DND-41 (cell line): ENCODE measurements at regions not wholly inside any gene's neighbourhood (a gene's known extent, or its start where the extent isn't known, plus 50 kb on each side); places are given as distances from the start of the nearest gene placed in this dataset.

Source experiments
- ATAC-seq: fragments of 200-7000 bp; cut with Tn5 transposase; 3 replicates; pipeline ENCODE4 v1.9.1; 2021; ENCODE audit warnings: low read depth; ENCODE audit not compliant: insufficient read depth
- DNase-seq: peaks from one replicate; pipeline ENCODE4 v3.0.0-alpha.2; 2020
- H2AFZ ChIP-seq: 2 replicates; pipeline ENCODE4 v1.6.0; 2012; ENCODE audit warnings: low read depth, low read length
- H3K27ac ChIP-seq: 2 replicates; pipeline ENCODE4 v1.5.1; 2012; ENCODE audit warnings: low read length, inconsistent platforms
- H3K27me3 ChIP-seq: fragments of 200-600 bp; sonication (generic); 2 replicates; pipeline ENCODE4 v1.6.0; 2012; ENCODE audit warnings: low read length, mild to moderate bottlenecking, inconsistent platforms; ENCODE audit not compliant: insufficient read depth, poor library complexity
- H3K36me3 ChIP-seq: 2 replicates; pipeline ENCODE4 v1.5.1; 2012; ENCODE audit warnings: low read length, inconsistent platforms; ENCODE audit not compliant: insufficient read depth
- H3K4me1 ChIP-seq: 2 replicates; pipeline ENCODE4 v1.5.1; 2012; ENCODE audit warnings: mild to moderate bottlenecking, low read length; ENCODE audit not compliant: insufficient read depth
- H3K4me2 ChIP-seq: 2 replicates; pipeline ENCODE4 v1.6.0; 2012; ENCODE audit warnings: mild to moderate bottlenecking, moderate library complexity, low read length, inconsistent platforms; ENCODE audit not compliant: insufficient read depth
- H3K4me3 ChIP-seq, 2 experiments: fragments of 200-600 bp in 1 of 2; shearing (Covaris generic) in 1 of 2; 2 replicates each; pipeline ENCODE4 v1.5.1; 2012 to 2016; ENCODE audit warnings: inconsistent platforms in 2 of 2, low read length in 2 of 2, mild to moderate bottlenecking in 2 of 2, low read depth in 1 of 2, moderate library complexity in 1 of 2
- H3K79me2 ChIP-seq: 2 replicates; pipeline ENCODE4 v1.6.0; 2012; ENCODE audit warnings: low read length, inconsistent platforms; ENCODE audit not compliant: insufficient read depth
- H3K9ac ChIP-seq: 2 replicates; pipeline ENCODE4 v1.6.0; 2012; ENCODE audit warnings: low read depth, mild to moderate bottlenecking, inconsistent platforms, low read length, moderate library complexity
- H3K9me3 ChIP-seq: 2 replicates; pipeline ENCODE4 v1.5.1; 2012; ENCODE audit warnings: low read length, moderate library complexity, mild to moderate bottlenecking, inconsistent platforms; ENCODE audit not compliant: insufficient read depth, severe bottlenecking
- H4K20me1 ChIP-seq: 2 replicates; pipeline ENCODE4 v1.6.0; 2012; ENCODE audit warnings: low read length; ENCODE audit not compliant: insufficient read depth
- EZH2 ChIP-seq: IDR thresholded peaks from 3 replicates; pipeline ENCODE4 v1.6.1; 2012; ENCODE audit warnings: borderline replicate concordance, low read depth, mild to moderate bottlenecking, moderate library complexity, low read length, inconsistent platforms; ENCODE audit not compliant: severe bottlenecking
- TF ChIP-seq, protein P1 (sequence below): IDR thresholded peaks from 2 replicates; pipeline ENCODE4 v1.5.1; 2012; ENCODE audit warnings: borderline replicate concordance, low read length, moderate library complexity, mild to moderate bottlenecking; ENCODE audit not compliant: poor library complexity, severe bottlenecking; ENCODE audit errors: extremely low read depth

DNA sequence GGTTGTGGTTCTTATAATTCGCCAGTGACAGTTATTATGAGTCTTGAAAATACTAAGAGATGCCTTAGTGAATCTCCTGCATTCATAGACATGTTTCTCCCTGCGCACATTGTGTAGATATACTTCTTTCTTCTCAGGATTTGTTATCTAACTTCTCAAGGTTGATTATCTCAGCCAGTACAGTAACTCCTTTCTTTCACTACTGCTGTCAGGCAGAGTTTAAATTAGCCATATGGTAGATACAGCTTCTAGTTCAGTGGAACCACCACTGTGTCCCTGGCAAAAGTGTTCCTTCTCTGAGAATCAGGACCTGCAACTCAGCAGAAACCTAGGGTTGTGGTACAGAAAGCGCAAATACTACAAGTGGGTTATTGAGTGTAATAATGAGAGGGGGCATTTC is 175.0 kb upstream of the SGO1 start:
- no peak overlapping the region for H3K9ac ChIP-seq
- no peaks in the 10 kb centered on the region for H3K27me3 ChIP-seq
- H2AFZ ChIP-seq: no peak overlapping the region
- no peaks in the 10 kb centered on the region for H3K9me3 ChIP-seq
- H4K20me1 ChIP-seq: no peaks in the 10 kb centered on the region
- no peaks in the 10 kb centered on the region for H3K4me1 ChIP-seq
- ATAC-seq (no peak), DNase-seq (no peak)
- no peak for TF ChIP-seq EZH2
- TF ChIP-seq, protein P1, sequence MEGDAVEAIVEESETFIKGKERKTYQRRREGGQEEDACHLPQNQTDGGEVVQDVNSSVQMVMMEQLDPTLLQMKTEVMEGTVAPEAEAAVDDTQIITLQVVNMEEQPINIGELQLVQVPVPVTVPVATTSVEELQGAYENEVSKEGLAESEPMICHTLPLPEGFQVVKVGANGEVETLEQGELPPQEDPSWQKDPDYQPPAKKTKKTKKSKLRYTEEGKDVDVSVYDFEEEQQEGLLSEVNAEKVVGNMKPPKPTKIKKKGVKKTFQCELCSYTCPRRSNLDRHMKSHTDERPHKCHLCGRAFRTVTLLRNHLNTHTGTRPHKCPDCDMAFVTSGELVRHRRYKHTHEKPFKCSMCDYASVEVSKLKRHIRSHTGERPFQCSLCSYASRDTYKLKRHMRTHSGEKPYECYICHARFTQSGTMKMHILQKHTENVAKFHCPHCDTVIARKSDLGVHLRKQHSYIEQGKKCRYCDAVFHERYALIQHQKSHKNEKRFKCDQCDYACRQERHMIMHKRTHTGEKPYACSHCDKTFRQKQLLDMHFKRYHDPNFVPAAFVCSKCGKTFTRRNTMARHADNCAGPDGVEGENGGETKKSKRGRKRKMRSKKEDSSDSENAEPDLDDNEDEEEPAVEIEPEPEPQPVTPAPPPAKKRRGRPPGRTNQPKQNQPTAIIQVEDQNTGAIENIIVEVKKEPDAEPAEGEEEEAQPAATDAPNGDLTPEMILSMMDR: no peak
- H3K4me3 ChIP-seq: no peak overlapping the region
- no peak overlapping the region for H3K27ac ChIP-seq
- H3K4me2 ChIP-seq: no peak overlapping the region
- no peaks in the 10 kb centered on the region for H3K36me3 ChIP-seq
- no peaks in the 10 kb centered on the region for H3K79me2 ChIP-seq

DNA sequence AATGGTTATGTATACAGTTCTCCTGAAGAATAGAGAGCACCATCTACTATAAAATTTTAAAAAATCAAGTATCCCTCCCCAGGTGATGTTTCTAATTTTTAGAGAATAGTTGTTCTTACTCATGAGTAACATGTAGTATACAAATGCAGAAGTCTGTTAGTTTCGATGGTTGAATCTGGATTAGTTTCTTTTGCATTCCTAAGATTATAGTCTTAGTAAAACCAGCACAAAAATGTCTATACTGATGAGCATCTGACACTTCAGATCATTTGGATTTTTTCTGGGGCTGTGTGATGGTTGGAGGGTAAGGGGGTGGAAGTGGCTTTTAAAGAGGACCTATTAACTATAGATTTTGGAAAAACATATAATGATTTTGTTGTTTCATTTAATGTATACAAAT is 167.3 kb upstream of the SGO1 start:
- Histone ChIP-seq H3K9ac (no peak overlapping the region), H3K36me3 (no peaks in the 10 kb centered on the region), H3K4me3 (no peak overlapping the region), H3K27ac (no peak overlapping the region), H3K27me3 (no peaks in the 10 kb centered on the region), H2AFZ (no peak overlapping the region), H3K4me2 (no peak overlapping the region), H3K9me3 (no peaks in the 10 kb centered on the region), H4K20me1 (no peaks in the 10 kb centered on the region), H3K79me2 (no peaks in the 10 kb centered on the region), H3K4me1 (no peaks in the 10 kb centered on the region)
- ATAC-seq: no peak
- no peak for DNase-seq
- TF ChIP-seq EZH2: no peak
- TF ChIP-seq, protein P1: no peak

DNA sequence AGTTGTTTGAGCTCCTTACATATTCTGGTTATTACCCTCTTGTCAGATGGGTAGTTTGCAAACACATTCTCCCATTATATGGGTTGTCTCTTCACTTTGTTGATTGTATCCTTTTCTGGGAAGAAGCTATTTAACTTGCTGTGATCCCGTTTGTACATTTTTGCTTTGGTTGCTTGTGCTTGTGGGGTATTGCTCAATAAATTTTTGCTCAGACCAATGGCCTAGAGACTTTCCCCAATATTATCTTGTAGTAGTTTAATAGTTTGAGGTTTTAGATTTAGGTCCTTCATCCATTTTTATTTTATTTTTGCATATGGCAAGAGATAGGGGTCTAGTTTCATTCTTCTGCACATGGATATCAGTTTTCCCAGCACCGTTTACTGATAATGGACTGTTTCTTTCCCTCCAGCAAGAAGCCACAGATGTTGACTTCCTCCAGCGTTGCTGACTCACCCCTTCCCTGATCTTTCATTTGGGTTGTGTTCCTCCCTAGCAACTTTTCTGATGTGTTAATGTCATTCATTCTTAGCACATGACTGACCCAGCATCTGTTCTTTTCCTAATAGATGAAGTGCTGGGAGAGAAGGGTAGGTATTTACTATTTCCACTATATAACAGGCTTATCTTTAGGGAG is 166.7 kb upstream of the SGO1 start:
- no peaks in the 10 kb centered on the region for H3K36me3 ChIP-seq
- no peak overlapping the region for H3K27ac ChIP-seq
- H3K4me3 ChIP-seq: no peak overlapping the region
- H3K4me2 ChIP-seq: no peak overlapping the region
- DNase-seq: no peak
- TF ChIP-seq EZH2: no peak
- TF ChIP-seq, protein P1: no peak
- H2AFZ ChIP-seq: no peak overlapping the region
- H3K9me3 ChIP-seq: no peaks in the 10 kb centered on the region
- no peaks in the 10 kb centered on the region for H3K79me2 ChIP-seq
- no peaks in the 10 kb centered on the region for H3K4me1 ChIP-seq
- no peaks in the 10 kb centered on the region for H4K20me1 ChIP-seq
- no peaks in the 10 kb centered on the region for H3K27me3 ChIP-seq
- no peak overlapping the region for H3K9ac ChIP-seq
- ATAC-seq: no peak
